A549 (cell line): ENCODE measurements at regions not wholly inside any gene's neighbourhood (a gene's known extent, or its start where the extent isn't known, plus 50 kb on each side); places are given as distances from the start of the nearest gene placed in this dataset.

ENCODE experiments used
- ATAC-seq, 2 experiments: fragments of 200-7000 bp in 1 of 2; fragments of >200 bp in 1 of 2; cut with Nextera tagmentation in 1 of 2; cut with Tn5 transposase in 1 of 2; 3 replicates each; pipeline versions ENCODE4 v1.8.0 to v1.9.1; 2018 to 2020; ENCODE audit warnings: mild to moderate bottlenecking in 1 of 2, moderate library complexity in 1 of 2
- CTCF ChIA-PET: fragments of 300-600 bp; sonication (Branson Sonifier 250); formaldehyde crosslinking; extraction: SDS; loops from one replicate; lab custom pipeline; 2021; ENCODE audit warnings: antibody characterized with exemption, inconsistent platforms; lab: Yijun Ruan, JAX
- POLR2A ChIA-PET: fragments of 350-600 bp; formaldehyde crosslinking; extraction: SDS; loops from one replicate; lab custom pipeline; 2021; ENCODE audit warnings: antibody characterized with exemption, inconsistent platforms; lab: Yijun Ruan, JAX
- DNase-seq, 2 experiments: peaks; one replicate each; pipeline versions ENCODE4 v3.0.0 to v3.0.0-alpha.2; 2011 to 2016; ENCODE audit warnings: low read depth in 1 of 2, low spot score in 1 of 2
- FAIRE-seq: peaks from 2 replicates; lab custom pipeline; 2011; peaks lifted over from hg19 to GRCh38; lab: Jason Lieb, UNC
- H3K27ac ChIP-seq, 2 experiments: fragments of >200 bp; sonication (Bioruptor Twin); formaldehyde crosslinking; 3 replicates each; pipeline ENCODE4 v1.5.1; 2016 to 2017
- H3K4me1 ChIP-seq: fragments of >200 bp; sonication (Bioruptor Twin); formaldehyde crosslinking; 3 replicates; pipeline ENCODE4 v1.6.1; 2016
- H3K4me2 ChIP-seq: fragments of >200 bp; sonication (Bioruptor Twin); formaldehyde crosslinking; 3 replicates; pipeline ENCODE4 v1.6.1; 2016
- H3K4me3 ChIP-seq: fragments of >200 bp; sonication (Bioruptor Twin); formaldehyde crosslinking; 3 replicates; pipeline ENCODE4 v1.5.1; 2016
- H3K9me3 ChIP-seq: fragments of >200 bp; sonication (Bioruptor Twin); formaldehyde crosslinking; 3 replicates; pipeline ENCODE4 v1.6.1; 2016
- ATOH8 ChIP-seq: fragments of 250-450 bp; sonication (Bioruptor Pico); IDR thresholded peaks from 2 replicates; pipeline ENCODE4 v1.5.0; 2020; ENCODE audit warnings: low read depth, mild to moderate bottlenecking, moderate library complexity
- BHLHE40 ChIP-seq: IDR thresholded peaks from 2 replicates; pipeline ENCODE4 v1.6.1; 2012; ENCODE audit warnings: low read depth, low read length, inconsistent platforms
- CBX2 ChIP-seq: fragments of 200-600 bp; sonication (generic); IDR thresholded peaks from 2 replicates; pipeline ENCODE4 v1.6.1; 2016; ENCODE audit warnings: low read depth, mild to moderate bottlenecking, borderline replicate concordance
- CBX8 ChIP-seq: fragments of 200-600 bp; sonication (generic); IDR thresholded peaks from 2 replicates; pipeline ENCODE4 v1.6.1; 2016
- CEBPB ChIP-seq, 2 experiments: fragments of >200 bp in 1 of 2; sonication (Bioruptor Twin) in 1 of 2; formaldehyde crosslinking in 1 of 2; IDR thresholded peaks; 2 replicates each; pipeline ENCODE4 v1.6.1; 2012 to 2016
- CHD2 ChIP-seq: fragments of 150-350 bp; IDR thresholded peaks from 2 replicates; pipeline ENCODE4 v1.6.1; 2014; ENCODE audit warnings: low read length; ENCODE audit not compliant: partially characterized antibody
- EP300 ChIP-seq, 2 experiments: fragments of >200 bp; sonication (Bioruptor Twin); formaldehyde crosslinking; IDR thresholded peaks; 2 replicates in 1 of 2; 3 replicates in 1 of 2; pipeline ENCODE4 v1.6.1; 2016 to 2017
- FOXS1 ChIP-seq: fragments of 250-450 bp; sonication (Bioruptor Pico); IDR thresholded peaks from 2 replicates; pipeline ENCODE4 v1.5.0; 2020; ENCODE audit warnings: mild to moderate bottlenecking, moderate library complexity
- HDAC2 ChIP-seq: fragments of 200-600 bp; sonication (generic); IDR thresholded peaks from 2 replicates; pipeline ENCODE4 v1.6.1; 2016
- KDM1A ChIP-seq: fragments of 200-600 bp; sonication (generic); IDR thresholded peaks from 2 replicates; pipeline ENCODE4 v1.6.1; 2016; ENCODE audit warnings: low read depth, mild to moderate bottlenecking
- KDM5A ChIP-seq: fragments of 200-600 bp; sonication (generic); IDR thresholded peaks from 2 replicates; pipeline ENCODE4 v1.6.1; 2016; ENCODE audit warnings: antibody characterized with exemption, mild to moderate bottlenecking
- MAFK ChIP-seq: fragments of 450-650 bp; IDR thresholded peaks from 2 replicates; pipeline ENCODE4 v1.6.1; 2014; ENCODE audit not compliant: partially characterized antibody
- MYC ChIP-seq: IDR thresholded peaks from 2 replicates; pipeline ENCODE4 v1.6.1; 2012; ENCODE audit warnings: mild to moderate bottlenecking, inconsistent platforms, low read length, improper control_type of control experiment, borderline replicate concordance
- NFE2L2 ChIP-seq: fragments of 150-350 bp; conservative IDR thresholded peaks from 2 replicates; pipeline ENCODE4 v1.6.1; 2014; ENCODE audit warnings: low read length
- POLR2A ChIP-seq: IDR thresholded peaks from 2 replicates; pipeline ENCODE4 v1.6.1; 2012; ENCODE audit warnings: mild to moderate bottlenecking, low read length
- RAD21 ChIP-seq, 2 experiments: fragments of >200 bp in 1 of 2; sonication (Bioruptor Twin) in 1 of 2; formaldehyde crosslinking in 1 of 2; IDR thresholded peaks in 1 of 2; conservative IDR thresholded peaks in 1 of 2; 2 replicates in 1 of 2; 3 replicates in 1 of 2; pipeline ENCODE4 v1.6.1; 2012 to 2018; ENCODE audit warnings: inconsistent platforms in 1 of 2
- SMC3 ChIP-seq: fragments of >200 bp; sonication (Bioruptor Twin); formaldehyde crosslinking; IDR thresholded peaks from 3 replicates; pipeline ENCODE4 v1.6.1; 2018; ENCODE audit warnings: inconsistent platforms
- TFCP2L1 ChIP-seq: fragments of 250-450 bp; sonication (Bioruptor Pico); IDR thresholded peaks from 2 replicates; pipeline ENCODE4 v1.5.0; 2021; ENCODE audit warnings: mild to moderate bottlenecking
- TP53 ChIP-seq: fragments of 250-450 bp; sonication (Bioruptor Pico); IDR thresholded peaks from 2 replicates; pipeline ENCODE4 v1.5.0; 2021; ENCODE audit warnings: mild to moderate bottlenecking, moderate library complexity
- ZC3H11A ChIP-seq: fragments of 450-650 bp; IDR thresholded peaks from 2 replicates; pipeline ENCODE4 v1.6.1; 2014; ENCODE audit warnings: antibody characterized with exemption, mild to moderate bottlenecking
- ZFP36 ChIP-seq: fragments of 450-650 bp; IDR thresholded peaks from 2 replicates; pipeline ENCODE4 v1.6.1; 2014; ENCODE audit warnings: borderline replicate concordance; ENCODE audit not compliant: partially characterized antibody
- ZSCAN20 ChIP-seq: fragments of 250-450 bp; sonication (Bioruptor Pico); IDR thresholded peaks from 2 replicates; pipeline ENCODE4 v1.8.0; 2022; ENCODE audit warnings: mild to moderate bottlenecking, moderate library complexity
- WGBS: methylation state at CpG from one replicate; pipeline ENCODE4 v1.1.6; 2017; ENCODE audit errors: missing lambda C conversion rate; 5-methylcytosine and 5-hydroxymethylcytosine counted together
- TF ChIP-seq, protein P1 (sequence below): fragments of >200 bp; sonication (Bioruptor Twin); formaldehyde crosslinking; IDR thresholded peaks from 3 replicates; pipeline ENCODE4 v1.6.1; 2016

GRCh38 chr6:97440590-97441176 is 157.7 kb upstream of the MMS22L start:
- ATAC-seq (peak; percentile 90 to 94), FAIRE-seq (no peak)

GRCh38 chr6:97443408-97444080 is 160.5 kb upstream of the MMS22L start:
- ChIA-PET POLR2A (no interaction called here), CTCF (interaction anchor here (1.1 kb wide), 1 partner anchor 1676 kb away, joined by 3 read pairs; no protein-coding TSS in a partner anchor)
- TF ChIP-seq, protein P1, sequence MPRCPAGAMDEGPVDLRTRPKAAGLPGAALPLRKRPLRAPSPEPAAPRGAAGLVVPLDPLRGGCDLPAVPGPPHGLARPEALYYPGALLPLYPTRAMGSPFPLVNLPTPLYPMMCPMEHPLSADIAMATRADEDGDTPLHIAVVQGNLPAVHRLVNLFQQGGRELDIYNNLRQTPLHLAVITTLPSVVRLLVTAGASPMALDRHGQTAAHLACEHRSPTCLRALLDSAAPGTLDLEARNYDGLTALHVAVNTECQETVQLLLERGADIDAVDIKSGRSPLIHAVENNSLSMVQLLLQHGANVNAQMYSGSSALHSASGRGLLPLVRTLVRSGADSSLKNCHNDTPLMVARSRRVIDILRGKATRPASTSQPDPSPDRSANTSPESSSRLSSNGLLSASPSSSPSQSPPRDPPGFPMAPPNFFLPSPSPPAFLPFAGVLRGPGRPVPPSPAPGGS = no peak
- TF ChIP-seq ZC3H11A (no peak), KDM1A (no peak), EP300 (IDR thresholded peaks at IDR 0.05) (no peak), FOXS1 (CRISPR knock-in tag) (no peak), ZFP36 (no peak), HDAC2 (no peak), CEBPB (IDR thresholded peaks at IDR 0.05) (no peak), NFE2L2 (no peak), KDM5A (no peak)
- no peaks in the 10 kb centered on the region for H3K9me3 ChIP-seq
- no peak overlapping the region for H3K4me2 ChIP-seq
- no peaks in the 10 kb centered on the region for H3K4me1 ChIP-seq
- 67% methylated on average over 5 of the region's 5 CpGs for WGBS
- no peak for DNase-seq
- FAIRE-seq = no peak
- no peak for ATAC-seq
- H3K27ac ChIP-seq = no peak overlapping the region
- H3K4me3 ChIP-seq = no peak overlapping the region

More at GRCh38 chr6:97440590-97441176, 157.7 kb upstream of the MMS22L start:
- H3K27ac ChIP-seq = no peak overlapping the region
- peak; percentile 0 to 34 for DNase-seq
- H3K4me2 ChIP-seq = peak overlapping the region; percentile 52
- H3K9me3 ChIP-seq = no peaks in the 10 kb centered on the region
- POLR2A ChIA-PET = no interaction called here
- no peak overlapping the region for H3K4me3 ChIP-seq
- CTCF ChIA-PET = interaction anchor here (0.9 kb wide), 1 partner anchor 30 kb away, joined by 3 read pairs; no protein-coding TSS in a partner anchor
- 11% methylated on average over 7 of the region's 7 CpGs for WGBS
- H3K4me1 ChIP-seq = no peaks in the 10 kb centered on the region
- TF ChIP-seq ZSCAN20 (CRISPR knock-in tag) = no peak
- no peak for TF ChIP-seq POLR2A
- TF ChIP-seq CBX8 = no peak
- TF ChIP-seq CHD2 = no peak
- no peak for TF ChIP-seq BHLHE40
- no peak for TF ChIP-seq KDM1A
- TF ChIP-seq ZFP36 = no peak
- peak; percentile 34; the same call in 1 of the 3 replicates for TF ChIP-seq SMC3
- TF ChIP-seq ATOH8 (CRISPR knock-in tag) = no peak
- TF ChIP-seq MYC = no peak
- TF ChIP-seq MAFK = peak; percentile 12
- TF ChIP-seq TFCP2L1 = no peak
- no peak for TF ChIP-seq CBX2
- no peak for TF ChIP-seq TP53
- peak; percentile 22 to 35; a peak in 3 of 5 replicates for TF ChIP-seq RAD21 (conservative IDR thresholded peaks at IDR 0.05 in 1 of 2, IDR thresholded peaks at IDR 0.05 in 1 of 2)
- TF ChIP-seq FOXS1 (CRISPR knock-in tag) = no peak

DNA sequence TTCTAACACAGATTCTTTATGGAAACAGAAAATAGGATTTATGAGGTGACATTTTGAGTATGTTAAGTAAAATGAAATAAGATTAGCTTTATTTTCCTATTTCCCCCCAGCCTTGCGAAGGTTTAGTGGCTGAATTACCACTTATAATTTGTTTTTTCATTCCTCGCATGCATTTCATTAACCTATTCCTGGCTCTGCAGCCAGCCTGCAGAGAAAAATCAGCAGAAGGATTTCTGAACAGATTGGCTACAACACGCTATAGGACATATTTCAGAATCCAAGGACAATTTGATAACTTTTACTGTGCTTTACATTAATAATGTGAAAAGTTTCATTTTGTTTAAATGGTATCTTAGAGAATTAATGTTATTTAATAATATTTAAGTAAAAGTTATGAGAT is 162.4 kb upstream of the MMS22L start:
- POLR2A ChIA-PET = no interaction called here
- ATAC-seq (no peak), FAIRE-seq (no peak)
- Histone ChIP-seq H3K27ac (no peak overlapping the region), H3K4me3 (no peak overlapping the region), H3K9me3 (no peaks in the 10 kb centered on the region), H3K4me1 (no peaks in the 10 kb centered on the region), H3K4me2 (no peak overlapping the region)
- CTCF ChIA-PET = no interaction called here
- 23% methylated on average over 3 of the region's 3 CpGs for WGBS
- TF ChIP-seq HDAC2 (no peak), ATOH8 (CRISPR knock-in tag) (no peak), MYC (no peak)
- TF ChIP-seq, all 56 proteins: peak for 0
- DNase-seq = no peak
